Activated CD8-positive, alpha-beta memory T cell treated with anti-CD3 and anti-CD28 coated beads for 24 hours (primary cell): ENCODE measurements at regions not wholly inside any gene's neighbourhood (a gene's known extent, or its start where the extent isn't known, plus 50 kb on each side); places are given as distances from the start of the nearest gene placed in this dataset.
"Not testable (repeated sequence)": the region's sequence is repeated elsewhere in the genome, so short reads cannot be mapped to it uniquely, and the experiment has no call there.

ENCODE experiments used
- DNase-seq: peaks from one replicate; pipeline ENCODE4 v3.0.0-alpha.2; 2020

- DNase-seq = no peak
Observed at GRCh38 chr16:85240982-85241924, 129.0 kb upstream of the CIBAR2 start.

GRCh38 chr16:85242140-85242539 is 129.9 kb upstream of the CIBAR2 start:
- DNase-seq = no peak

- no peak for DNase-seq
Observed at GRCh38 chr16:85243308-85243707, 131.0 kb upstream of the CIBAR2 start.

GRCh38 chr16:85244452-85244851 is 132.2 kb upstream of the CIBAR2 start:
- DNase-seq = not testable (repeated sequence)

- DNase-seq = peak; percentile 74
Observed at GRCh38 chr16:85245307-85246172, 133.3 kb upstream of the CIBAR2 start.

- no peak for DNase-seq
Observed at GRCh38 chr16:85246473-85246872, 134.2 kb upstream of the CIBAR2 start.

- no peak for DNase-seq
Observed at GRCh38 chr16:85246973-85247372, 134.7 kb upstream of the CIBAR2 start.

- no peak for DNase-seq
Observed at GRCh38 chr16:85248342-85248741, 136.1 kb upstream of the CIBAR2 start.

GRCh38 chr16:85248857-85249256 is 136.6 kb upstream of the CIBAR2 start:
- DNase-seq = no peak

GRCh38 chr16:85249418-85250146 is 137.3 kb upstream of the CIBAR2 start:
- DNase-seq = no peak

- DNase-seq = no peak
Observed at GRCh38 chr16:85250147-85250463, 137.8 kb upstream of the CIBAR2 start.

GRCh38 chr16:85250609-85251223 is 138.4 kb upstream of the CIBAR2 start:
- DNase-seq = no peak

GRCh38 chr16:85251225-85251760 is 139.0 kb upstream of the CIBAR2 start:
- no peak for DNase-seq

GRCh38 chr16:85252014-85252413 is 139.7 kb upstream of the CIBAR2 start:
- DNase-seq = no peak

GRCh38 chr16:85252461-85252860 is 140.2 kb upstream of the CIBAR2 start:
- no peak for DNase-seq

- peak; percentile 86 for DNase-seq
Observed at GRCh38 chr16:85253084-85253941, 141.0 kb upstream of the CIBAR2 start.

GRCh38 chr16:85254051-85254450 is 141.8 kb upstream of the CIBAR2 start:
- no peak for DNase-seq

- no peak for DNase-seq
Observed at GRCh38 chr16:85254921-85255320, 142.6 kb upstream of the CIBAR2 start.

- no peak for DNase-seq
Observed at GRCh38 chr16:85255777-85256176, 143.5 kb upstream of the CIBAR2 start.

GRCh38 chr16:85256190-85256739 is 144.0 kb upstream of the CIBAR2 start:
- DNase-seq = no peak

- no peak for DNase-seq
Observed at GRCh38 chr16:85257483-85257882, 145.2 kb upstream of the CIBAR2 start.
